ENCODE measurements at regions not wholly inside any gene's neighbourhood (a gene's known extent, or its start where the extent isn't known, plus 50 kb on each side); places are given as distances from the start of the nearest gene placed in this dataset.

DNA sequence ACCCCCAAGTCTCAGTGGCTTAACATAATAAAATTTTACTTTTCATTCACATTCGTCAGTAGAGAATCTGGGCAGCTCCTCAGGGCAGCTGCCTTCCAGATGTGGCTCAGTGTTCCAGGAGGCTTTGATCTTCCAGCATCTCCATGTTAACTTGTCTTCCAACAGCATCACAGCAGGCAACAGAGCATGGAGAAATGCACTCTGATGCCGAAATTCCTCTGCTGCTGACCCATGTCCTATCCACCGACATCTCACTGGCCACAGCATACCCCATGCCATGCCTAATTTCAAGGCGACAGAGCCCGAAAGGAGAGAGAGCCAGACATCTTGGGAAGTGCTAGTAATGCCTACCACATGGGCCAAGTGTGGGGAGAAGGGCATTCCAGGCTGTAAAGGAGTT lies 64.9 kb upstream of the MEDAG start:
- ChIA-PET POLR2A (no interaction called here), CTCF (no interaction called here)
- H3K9me3 Mint-ChIP-seq = peaks cover 3% of the 10 kb centered on the region; the same call in 1 of the 2 replicates
- no peak for TF ChIP-seq ZNF138 (CRISPR knock-in tag; conservative IDR thresholded peaks at IDR 0.05)
- TF ChIP-seq, protein P1, sequence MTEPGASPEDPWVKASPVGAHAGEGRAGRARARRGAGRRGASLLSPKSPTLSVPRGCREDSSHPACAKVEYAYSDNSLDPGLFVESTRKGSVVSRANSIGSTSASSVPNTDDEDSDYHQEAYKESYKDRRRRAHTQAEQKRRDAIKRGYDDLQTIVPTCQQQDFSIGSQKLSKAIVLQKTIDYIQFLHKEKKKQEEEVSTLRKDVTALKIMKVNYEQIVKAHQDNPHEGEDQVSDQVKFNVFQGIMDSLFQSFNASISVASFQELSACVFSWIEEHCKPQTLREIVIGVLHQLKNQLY (CRISPR knock-in tag; IDR thresholded peaks at IDR 0.05) = no peak
- TF ChIP-seq, protein P2, sequence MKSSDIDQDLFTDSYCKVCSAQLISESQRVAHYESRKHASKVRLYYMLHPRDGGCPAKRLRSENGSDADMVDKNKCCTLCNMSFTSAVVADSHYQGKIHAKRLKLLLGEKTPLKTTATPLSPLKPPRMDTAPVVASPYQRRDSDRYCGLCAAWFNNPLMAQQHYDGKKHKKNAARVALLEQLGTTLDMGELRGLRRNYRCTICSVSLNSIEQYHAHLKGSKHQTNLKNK (CRISPR knock-in tag; IDR thresholded peaks at IDR 0.05) = no peak
- TF ChIP-seq E2F5 (CRISPR knock-in tag; IDR thresholded peaks at IDR 0.05) = no peak
- no peak for TF ChIP-seq GRHL2 (CRISPR knock-in tag; IDR thresholded peaks at IDR 0.05; ENCODE audit: insufficient replicate concordance, severe bottlenecking)
- no peak for TF ChIP-seq ZNF396 (CRISPR knock-in tag; IDR thresholded peaks at IDR 0.05; ENCODE audit: borderline replicate concordance)
- no peak for TF ChIP-seq ZBTB43 (CRISPR knock-in tag; IDR thresholded peaks at IDR 0.05)
- TF ChIP-seq, protein P3, sequence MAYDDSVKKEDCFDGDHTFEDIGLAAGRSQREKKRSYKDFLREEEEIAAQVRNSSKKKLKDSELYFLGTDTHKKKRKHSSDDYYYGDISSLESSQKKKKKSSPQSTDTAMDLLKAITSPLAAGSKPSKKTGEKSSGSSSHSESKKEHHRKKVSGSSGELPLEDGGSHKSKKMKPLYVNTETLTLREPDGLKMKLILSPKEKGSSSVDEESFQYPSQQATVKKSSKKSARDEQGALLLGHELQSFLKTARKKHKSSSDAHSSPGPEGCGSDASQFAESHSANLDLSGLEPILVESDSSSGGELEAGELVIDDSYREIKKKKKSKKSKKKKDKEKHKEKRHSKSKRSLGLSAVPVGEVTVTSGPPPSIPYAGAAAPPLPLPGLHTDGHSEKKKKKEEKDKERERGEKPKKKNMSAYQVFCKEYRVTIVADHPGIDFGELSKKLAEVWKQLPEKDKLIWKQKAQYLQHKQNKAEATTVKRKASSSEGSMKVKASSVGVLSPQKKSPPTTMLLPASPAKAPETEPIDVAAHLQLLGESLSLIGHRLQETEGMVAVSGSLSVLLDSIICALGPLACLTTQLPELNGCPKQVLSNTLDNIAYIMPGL (CRISPR knock-in tag; IDR thresholded peaks at IDR 0.05) = no peak
- TF ChIP-seq IRF2 (CRISPR knock-in tag; IDR thresholded peaks at IDR 0.05; ENCODE audit: borderline replicate concordance, low read depth) = no peak
- no peak for TF ChIP-seq ZBTB21 (CRISPR knock-in tag; IDR thresholded peaks at IDR 0.05; ENCODE audit: borderline replicate concordance)
- TF ChIP-seq GABPB1 (CRISPR knock-in tag; IDR thresholded peaks at IDR 0.05) = no peak
- no peak for TF ChIP-seq HMGA2 (CRISPR knock-in tag; IDR thresholded peaks at IDR 0.05)
- TF ChIP-seq ZNF671 (CRISPR knock-in tag; IDR thresholded peaks at IDR 0.05) = no peak
- TF ChIP-seq FOXK1 (CRISPR knock-in tag; IDR thresholded peaks at IDR 0.05) = no peak
- TF ChIP-seq, protein P4, sequence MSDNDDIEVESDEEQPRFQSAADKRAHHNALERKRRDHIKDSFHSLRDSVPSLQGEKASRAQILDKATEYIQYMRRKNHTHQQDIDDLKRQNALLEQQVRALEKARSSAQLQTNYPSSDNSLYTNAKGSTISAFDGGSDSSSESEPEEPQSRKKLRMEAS (CRISPR knock-in tag; IDR thresholded peaks at IDR 0.05) = no peak
- TF ChIP-seq IRF1 (CRISPR knock-in tag; IDR thresholded peaks at IDR 0.05) = no peak
- TF ChIP-seq ZNF219 (CRISPR knock-in tag; IDR thresholded peaks at IDR 0.05; ENCODE audit: borderline replicate concordance) = no peak
- no peak for TF ChIP-seq CDX4 (CRISPR knock-in tag; IDR thresholded peaks at IDR 0.05; ENCODE audit: borderline replicate concordance)
- H3K27me3 Mint-ChIP-seq (ENCODE audit: low read depth) = peaks cover 6% of the 10 kb centered on the region; the same call in 1 of the 2 replicates
- no peak overlapping the region for H3K4me3 Mint-ChIP-seq
- peaks cover 2% of the 10 kb centered on the region; the same call in 1 of the 2 replicates for H3K36me3 Mint-ChIP-seq
- no peak for ATAC-seq
- DNase-seq (ENCODE audit: low spot score) = no peak
- no peaks in the 10 kb centered on the region for H3K4me1 Mint-ChIP-seq
- H3K27ac Mint-ChIP-seq = no peak overlapping the region

- Mint-ChIP-seq H3K4me1 (no peaks in the 10 kb centered on the region), H3K36me3 (no peaks in the 10 kb centered on the region), H3K27ac (no peak overlapping the region), H3K4me3 (no peak overlapping the region), H3K27me3 (ENCODE audit: low read depth) (no peaks in the 10 kb centered on the region), H3K9me3 (peaks cover 10% of the 10 kb centered on the region; the same call in 1 of the 2 replicates)
- CTCF ChIA-PET = no interaction called here
- POLR2A ChIA-PET = no interaction called here
- ATAC-seq (no peak), DNase-seq (ENCODE audit: low spot score) (no peak)
- no peak for TF ChIP-seq ZNF138 (CRISPR knock-in tag; conservative IDR thresholded peaks at IDR 0.05)
- TF ChIP-seq HMGA2 (CRISPR knock-in tag; IDR thresholded peaks at IDR 0.05) = no peak
- TF ChIP-seq FOXK1 (CRISPR knock-in tag; IDR thresholded peaks at IDR 0.05) = no peak
- TF ChIP-seq, protein P5, sequence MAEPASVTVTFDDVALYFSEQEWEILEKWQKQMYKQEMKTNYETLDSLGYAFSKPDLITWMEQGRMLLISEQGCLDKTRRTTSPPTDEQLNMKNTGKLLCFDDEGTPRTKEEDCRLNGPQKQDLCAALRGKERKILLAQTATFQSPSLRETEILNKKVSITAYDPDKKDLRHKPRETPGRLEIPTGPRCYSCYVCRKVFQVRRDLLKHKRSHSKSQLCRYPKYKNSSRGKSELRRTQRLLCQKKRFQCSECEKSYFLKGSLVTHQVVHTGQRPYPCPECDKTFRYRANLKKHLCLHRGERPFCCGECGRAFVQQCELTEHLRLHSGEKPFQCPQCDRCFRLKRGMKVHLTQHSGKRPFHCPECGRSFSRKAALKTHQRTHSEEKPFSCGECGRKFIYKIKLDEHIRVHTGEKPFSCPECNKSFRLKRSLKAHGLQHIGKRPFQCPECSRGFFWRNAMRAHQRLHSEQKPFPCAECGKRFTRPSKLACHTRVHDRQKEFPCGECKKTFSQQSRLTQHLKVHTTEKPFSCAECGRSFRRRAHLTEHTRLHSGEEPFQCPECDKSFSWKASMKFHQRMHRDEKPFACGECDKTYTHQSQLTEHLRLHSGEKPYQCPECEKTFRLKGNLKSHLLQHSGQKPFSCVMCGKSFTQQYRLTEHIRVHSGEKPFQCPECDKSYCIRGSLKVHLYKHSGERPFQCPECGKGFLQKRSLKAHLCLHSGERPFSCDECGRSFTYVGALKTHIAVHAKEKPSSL (CRISPR knock-in tag; conservative IDR thresholded peaks at IDR 0.05) = no peak
- no peak for TF ChIP-seq CREM (CRISPR knock-in tag; IDR thresholded peaks at IDR 0.05)
- TF ChIP-seq CREB1 (CRISPR knock-in tag; IDR thresholded peaks at IDR 0.05) = no peak
- TF ChIP-seq ZSCAN18 (CRISPR knock-in tag; IDR thresholded peaks at IDR 0.05) = no peak
- TF ChIP-seq, protein P6, sequence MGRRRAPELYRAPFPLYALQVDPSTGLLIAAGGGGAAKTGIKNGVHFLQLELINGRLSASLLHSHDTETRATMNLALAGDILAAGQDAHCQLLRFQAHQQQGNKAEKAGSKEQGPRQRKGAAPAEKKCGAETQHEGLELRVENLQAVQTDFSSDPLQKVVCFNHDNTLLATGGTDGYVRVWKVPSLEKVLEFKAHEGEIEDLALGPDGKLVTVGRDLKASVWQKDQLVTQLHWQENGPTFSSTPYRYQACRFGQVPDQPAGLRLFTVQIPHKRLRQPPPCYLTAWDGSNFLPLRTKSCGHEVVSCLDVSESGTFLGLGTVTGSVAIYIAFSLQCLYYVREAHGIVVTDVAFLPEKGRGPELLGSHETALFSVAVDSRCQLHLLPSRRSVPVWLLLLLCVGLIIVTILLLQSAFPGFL (CRISPR knock-in tag; IDR thresholded peaks at IDR 0.05; ENCODE audit: borderline replicate concordance) = no peak
- TF ChIP-seq EMX1 (CRISPR knock-in tag; IDR thresholded peaks at IDR 0.05) = no peak
These were observed 62.5 kb upstream of the MEDAG start for GRCh38 chr13:30843548-30843947.

All from WTC11 (cell line).